HuH-7 (cell line): ENCODE measurements at regions not wholly inside any gene's neighbourhood (a gene's known extent, or its start where the extent isn't known, plus 50 kb on each side); places are given as distances from the start of the nearest gene placed in this dataset.
"Not testable (repeated sequence)": the region's sequence is repeated elsewhere in the genome, so short reads cannot be mapped to it uniquely, and the experiment has no call there.

Experiments used
- DNase-seq: peaks from one replicate; pipeline ENCODE4 v3.0.0; 2011; ENCODE audit warnings: low spot score

GRCh38 chr7:42720991-42721796, 190.7 kb downstream of the C7orf25 start:
- DNase-seq: no peak

DNA sequence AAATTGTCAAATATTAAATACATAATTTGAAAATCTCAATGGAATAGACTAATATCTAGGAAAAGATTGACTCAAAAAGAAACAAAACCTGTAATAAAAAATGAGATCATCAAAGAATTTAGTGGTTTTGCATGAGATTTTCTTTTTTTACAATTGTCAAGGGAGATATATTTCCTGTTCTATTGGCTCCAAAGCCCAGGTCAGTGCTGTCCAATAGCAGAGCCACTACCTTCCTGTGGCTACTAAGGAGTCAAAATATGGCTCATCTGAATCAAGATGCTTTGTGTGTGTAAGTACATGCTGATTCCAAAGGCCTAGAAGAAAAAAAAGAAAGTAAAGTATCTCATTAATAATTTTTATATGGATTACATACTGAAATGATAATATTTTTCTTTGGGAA, 191.9 kb downstream of the C7orf25 start:
- DNase-seq: no peak

DNA sequence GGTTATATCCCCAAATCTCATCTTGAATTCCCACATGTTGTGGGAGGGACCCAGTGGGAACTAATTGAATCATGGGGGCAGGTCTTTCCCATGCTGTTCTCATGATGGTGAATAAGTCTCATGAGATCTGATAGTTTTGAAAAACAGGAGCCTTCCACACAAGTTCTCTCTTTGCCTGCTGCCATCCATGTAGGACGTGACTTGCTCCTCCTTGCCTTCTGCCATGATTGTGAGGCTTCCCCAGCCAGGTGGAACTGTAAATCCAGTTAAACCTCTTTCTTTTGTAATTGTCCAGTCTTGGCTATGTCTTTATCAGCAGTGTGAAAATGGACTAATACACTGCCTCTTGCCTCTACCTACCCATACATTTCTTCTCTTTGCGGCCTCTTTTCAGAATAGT, 193.4 kb downstream of the C7orf25 start:
- not testable (repeated sequence) for DNase-seq

GRCh38 chr7:42714356-42714755, 197.5 kb downstream of the C7orf25 start:
- no peak for DNase-seq

- no peak for DNase-seq
Observed at GRCh38 chr7:42709284-42709683, 202.6 kb downstream of the C7orf25 start.

GRCh38 chr7:42704710-42705109, 207.2 kb downstream of the C7orf25 start:
- no peak for DNase-seq

DNA sequence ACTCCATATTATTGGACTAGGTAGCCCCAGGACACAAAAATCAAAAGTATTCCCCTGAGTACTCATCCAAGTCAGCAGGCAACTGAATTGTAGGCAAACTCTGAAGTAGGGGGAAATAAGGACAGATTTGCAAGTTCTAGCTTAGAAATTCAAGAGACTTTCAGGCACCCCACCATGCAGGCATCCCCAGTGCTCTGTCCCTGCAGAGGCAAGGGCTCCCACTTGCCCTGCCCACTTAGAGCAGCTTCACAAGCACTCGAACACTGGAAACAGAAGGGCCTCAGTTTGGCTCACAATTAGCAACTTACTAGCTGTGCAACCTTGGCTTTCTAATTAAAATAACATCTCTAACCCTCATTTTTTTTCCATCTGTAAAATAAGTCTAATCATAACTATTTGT, 209.2 kb downstream of the C7orf25 start:
- DNase-seq: no peak

- DNase-seq: no peak
Observed at GRCh38 chr7:42700406-42701327, 211.2 kb downstream of the C7orf25 start.

GRCh38 chr7:42699380-42700178, 212.3 kb downstream of the C7orf25 start:
- no peak for DNase-seq

DNA sequence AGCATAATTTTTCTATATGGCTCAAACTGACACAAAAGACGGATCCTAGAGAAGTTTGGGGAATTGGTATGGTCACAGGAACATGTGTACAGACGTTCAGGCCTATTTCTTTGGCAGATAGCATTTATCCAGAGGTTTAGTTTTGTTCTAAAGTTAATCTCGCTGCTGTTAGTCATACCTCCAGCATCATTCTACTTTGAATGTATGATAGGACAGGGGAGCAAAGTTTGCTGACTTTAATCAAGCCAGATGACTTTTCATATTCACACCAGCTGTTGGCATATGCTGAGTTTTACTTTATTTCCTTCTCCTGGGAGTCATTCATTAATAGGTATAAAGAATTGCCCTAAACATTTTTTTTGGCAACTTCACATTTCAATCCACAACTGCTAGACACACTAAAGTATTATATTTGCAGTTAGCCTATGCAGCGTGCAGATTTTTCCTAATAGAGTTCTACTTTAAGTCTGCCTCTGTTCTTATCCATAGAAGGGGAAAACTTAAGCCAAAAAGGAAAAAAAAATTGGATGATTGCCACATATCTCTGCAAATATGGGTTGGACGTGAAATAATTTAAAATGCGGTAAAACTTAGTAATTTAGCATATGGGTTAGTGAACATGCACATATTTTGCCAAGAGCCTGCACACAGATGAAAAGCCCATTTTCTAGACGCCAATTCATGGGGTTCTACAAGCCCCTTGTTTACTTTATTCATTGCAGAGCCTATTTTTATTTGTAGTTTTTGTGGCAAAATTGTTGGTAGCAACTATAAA, 213.1 kb downstream of the C7orf25 start:
- no peak for DNase-seq

- DNase-seq: no peak
Observed at GRCh38 chr7:42694894-42695507, 216.9 kb downstream of the C7orf25 start.

- DNase-seq: no peak
Observed at GRCh38 chr7:42693722-42694121, 218.1 kb downstream of the C7orf25 start.

GRCh38 chr7:42692621-42693020, 219.2 kb downstream of the C7orf25 start:
- DNase-seq: no peak

DNA sequence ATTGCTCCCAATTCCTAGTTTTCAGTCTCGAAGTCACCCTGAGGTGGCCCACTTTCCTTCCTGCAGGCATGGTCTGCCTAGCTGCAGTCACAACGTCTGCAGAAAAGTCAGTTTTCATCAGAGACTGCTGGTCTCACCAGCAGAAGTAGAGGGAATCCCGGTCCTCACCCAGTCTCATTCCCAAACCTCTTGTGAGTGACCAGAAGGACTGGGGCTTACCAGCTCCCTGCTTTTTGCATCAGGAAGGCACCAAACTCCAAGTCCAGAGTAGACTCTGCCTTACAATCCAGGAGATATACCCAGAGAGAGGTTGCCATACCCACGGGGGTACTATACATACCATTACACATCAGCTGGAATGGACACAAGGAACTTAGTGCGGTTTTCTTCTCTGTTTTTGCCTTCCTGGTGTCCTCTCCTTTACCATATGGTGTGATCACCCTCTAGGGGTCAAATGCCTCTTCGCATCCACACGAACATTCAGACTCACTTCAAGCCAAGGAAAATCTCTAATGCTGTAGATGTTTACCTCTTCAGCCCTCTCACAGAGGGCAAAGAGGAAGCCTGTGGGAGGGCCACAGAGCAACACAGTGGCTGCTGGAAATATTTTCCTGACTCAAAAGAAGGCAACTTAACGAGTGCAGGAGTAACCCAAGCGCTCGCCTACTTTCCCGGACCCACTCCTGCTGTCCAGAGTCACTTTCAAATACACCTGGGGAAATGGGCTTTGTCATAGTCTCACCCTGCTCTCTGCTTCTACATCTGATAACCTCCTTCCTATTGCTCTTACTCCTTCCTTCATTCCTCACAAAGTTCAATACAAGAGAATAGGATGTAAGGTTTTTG, 220.9 kb downstream of the C7orf25 start:
- peak; percentile 23 for DNase-seq

- DNase-seq: no peak
Observed at GRCh38 chr7:42689626-42690025, 222.2 kb downstream of the C7orf25 start.

- no peak for DNase-seq
Observed at GRCh38 chr7:42688056-42688371, 223.9 kb downstream of the C7orf25 start.

DNA sequence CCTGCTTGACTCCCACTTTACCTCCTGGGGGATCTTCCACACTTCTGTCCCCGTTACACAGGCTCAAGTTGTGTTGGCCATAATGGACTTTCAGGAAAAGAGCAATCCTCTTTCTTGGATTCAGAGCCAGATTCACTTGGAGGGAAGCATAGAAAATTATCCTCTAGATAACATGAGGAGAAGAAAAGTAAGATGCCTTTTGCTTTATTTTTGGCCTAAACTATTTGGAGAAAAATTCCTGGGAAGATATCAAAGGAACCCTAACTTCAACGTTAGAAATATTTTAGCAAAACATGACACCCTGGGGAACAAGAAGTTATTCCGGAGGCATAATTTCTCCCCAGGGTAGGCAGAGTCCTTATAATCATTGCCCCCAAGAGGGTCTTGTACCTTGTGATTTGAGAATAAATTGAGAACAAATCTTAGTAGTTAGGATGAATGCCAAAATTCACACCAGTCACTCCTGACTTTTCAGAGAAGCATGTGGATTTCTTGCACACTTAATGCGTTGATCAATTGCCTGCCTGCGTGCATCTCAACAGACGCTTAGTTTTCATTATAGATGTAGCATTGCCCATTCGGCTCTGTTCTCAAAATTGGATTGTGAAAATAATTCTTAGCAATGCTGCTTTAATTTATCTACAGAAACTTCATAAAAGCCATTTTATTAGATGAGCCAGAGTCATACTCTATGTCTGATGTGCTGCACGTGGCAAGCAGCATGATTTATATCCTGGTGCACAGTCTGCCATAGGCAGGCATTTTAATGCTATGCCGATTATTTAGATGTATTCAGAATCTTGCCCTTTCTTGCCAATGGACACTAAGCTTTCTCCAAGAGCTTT, 224.4 kb downstream of the C7orf25 start:
- DNase-seq: no peak

- no peak for DNase-seq
Observed at GRCh38 chr7:42686594-42687156, 225.2 kb downstream of the C7orf25 start.

DNA sequence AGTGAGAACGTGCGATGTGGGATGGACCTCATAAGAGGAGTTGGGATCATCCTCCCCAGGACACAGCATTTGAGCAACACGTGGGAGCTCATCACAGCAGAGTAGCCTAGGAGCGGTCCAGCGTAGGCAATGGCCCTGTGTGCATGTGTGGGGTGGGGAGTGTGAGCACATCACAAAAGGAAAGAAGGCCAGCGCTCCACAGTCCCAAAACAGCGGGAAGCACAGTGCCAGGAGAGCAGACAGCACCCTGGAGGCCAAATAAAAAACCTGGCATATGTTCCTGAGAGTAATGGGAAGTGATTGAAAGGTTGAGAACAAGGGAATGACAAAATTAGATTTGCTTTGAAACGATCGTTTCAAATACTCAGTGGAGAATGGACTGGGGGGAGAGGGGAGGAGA, 226.0 kb downstream of the C7orf25 start:
- no peak for DNase-seq
